Right cardiac atrium (tissue), 5 donors: ENCODE measurements at regions not wholly inside any gene's neighbourhood (a gene's known extent, or its start where the extent isn't known, plus 50 kb on each side); places are given as distances from the start of the nearest gene placed in this dataset.
"Not testable (repeated sequence)": the region's sequence is repeated elsewhere in the genome, so short reads cannot be mapped to it uniquely, and the experiment has no call there.

Experiments used
- ATAC-seq, 2 donors: fragments of 200-7000 bp; cut with Tn5 transposase; one replicate each; pipeline versions ENCODE4 v1.8.0 to v1.9.1; 2020; ENCODE audit warnings: moderate library complexity in 2 of 2, mild to moderate bottlenecking in 1 of 2
- DNase-seq, 3 donors: peaks; one replicate each; pipeline ENCODE4 v3.0.0-alpha.2; 2020
- H3K27ac ChIP-seq: one replicate; pipeline ENCODE4 v1.5.1; 2013; ENCODE audit warnings: mild to moderate bottlenecking, low read length, control low read depth, moderate library complexity
- H3K27me3 ChIP-seq: one replicate; pipeline ENCODE4 v1.6.1; 2013; ENCODE audit not compliant: control insufficient read depth, insufficient read depth
- H3K4me1 ChIP-seq: one replicate; pipeline ENCODE4 v1.6.1; 2013; ENCODE audit warnings: low read length; ENCODE audit not compliant: control insufficient read depth, insufficient read depth
- H3K4me3 ChIP-seq: one replicate; pipeline ENCODE4 v1.5.1; 2013; ENCODE audit warnings: low read length, control low read depth
- H3K9me3 ChIP-seq: one replicate; pipeline ENCODE4 v1.6.1; 2013; ENCODE audit warnings: low read length; ENCODE audit not compliant: control insufficient read depth
- WGBS: extraction: QIAGEN DNeasy Blood & Tissue Kit; methylation state at CpG from one replicate; pipeline ENCODE4 v1.1.7; 2013; 5-methylcytosine and 5-hydroxymethylcytosine counted together
- intact Hi-C, 4 donors: fragments of 100-400 bp; cut with DNase I; formaldehyde crosslinking; loops; one replicate each; pipeline versions ENCODE4 v1.11.0 to v1.14.0; 2022 to 2023
- donor health status: healthy with polysubstance abuse.
- donor health status: DM: no; HTN: yes; CAD: no.
- donor health status: DM: no; HTN: no; CAD: no.
- donor health status: DM: no; HTN: yes; CAD: no; lungs with severe emphysema.
- donor health status: DM: yes; HTN: yes; CAD: no.

DNA sequence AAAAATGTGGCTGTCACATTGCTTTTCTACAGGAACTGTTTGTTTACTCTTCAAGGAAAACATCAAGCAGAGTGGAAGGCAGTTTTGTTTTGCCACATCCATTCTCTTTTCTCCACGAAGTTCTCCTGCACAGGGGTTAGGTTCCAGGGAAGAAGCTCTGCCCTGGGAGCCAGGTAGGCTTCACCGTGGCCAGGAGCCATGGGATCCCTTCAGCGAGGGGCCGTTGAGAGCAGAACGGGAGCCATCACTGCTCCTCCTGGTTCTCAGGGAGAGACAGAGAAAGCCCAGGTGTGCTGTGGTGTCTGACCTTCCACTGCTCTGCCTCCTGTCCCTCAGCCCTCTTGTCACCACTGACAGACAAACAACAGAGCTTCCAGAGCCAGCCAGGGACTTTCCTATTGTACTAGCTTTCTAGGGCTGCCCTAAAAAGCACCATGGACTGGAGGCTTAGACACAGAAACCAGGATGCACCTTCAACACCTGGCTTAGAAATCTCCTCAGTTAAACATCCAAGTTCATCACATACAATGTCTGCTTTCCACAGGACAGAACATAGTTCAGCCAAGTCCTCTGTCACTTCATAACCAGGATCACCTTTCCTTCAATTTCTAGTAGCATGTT, 75.6 kb upstream of the SLC22A23 start:
- WGBS = 82% methylated on average over 5 of the region's 5 CpGs
- ATAC-seq = no peak
- Histone ChIP-seq H3K27me3 (no peaks in the 10 kb centered on the region), H3K9me3 (no peaks in the 10 kb centered on the region), H3K4me3 (no peak overlapping the region), H3K4me1 (no peaks in the 10 kb centered on the region), H3K27ac (no peak overlapping the region)
- no peak for DNase-seq
- intact Hi-C loops = no loop called here

GRCh38 chr6:3531481-3531880, 74.6 kb upstream of the SLC22A23 start:
- Histone ChIP-seq H3K27ac (no peak overlapping the region), H3K4me3 (no peak overlapping the region), H3K9me3 (no peaks in the 10 kb centered on the region), H3K4me1 (no peaks in the 10 kb centered on the region), H3K27me3 (no peaks in the 10 kb centered on the region)
- intact Hi-C loops = no loop called here
- WGBS = 87% methylated on average over 7 of the region's 7 CpGs
- ATAC-seq (no peak), DNase-seq (no peak)

DNA sequence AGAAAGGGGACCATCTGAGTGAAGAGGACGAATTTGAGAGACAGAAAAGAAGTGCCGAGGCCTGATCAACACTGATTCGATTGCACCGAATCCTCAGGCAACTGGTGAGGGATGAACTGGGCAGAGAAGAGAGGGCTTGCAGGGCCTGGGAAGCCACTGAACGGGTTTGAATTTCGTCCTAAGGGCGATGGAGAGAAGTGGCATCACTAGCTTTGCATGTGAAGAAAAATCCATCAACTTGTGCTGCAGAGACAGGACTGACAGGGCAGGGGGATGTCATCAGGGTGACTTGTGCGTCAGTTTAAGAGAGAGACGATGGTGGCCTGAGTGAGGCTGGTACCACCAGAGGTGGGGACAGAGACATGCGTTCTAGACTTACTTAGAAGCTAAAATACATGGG, 73.7 kb upstream of the SLC22A23 start:
- Histone ChIP-seq H3K4me1 (no peaks in the 10 kb centered on the region), H3K4me3 (no peak overlapping the region), H3K9me3 (no peaks in the 10 kb centered on the region), H3K27me3 (no peaks in the 10 kb centered on the region), H3K27ac (no peak overlapping the region)
- intact Hi-C loops = no loop called here
- ATAC-seq (no peak), DNase-seq (no peak)
- 88% methylated on average over 10 of the region's 10 CpGs for WGBS

DNA sequence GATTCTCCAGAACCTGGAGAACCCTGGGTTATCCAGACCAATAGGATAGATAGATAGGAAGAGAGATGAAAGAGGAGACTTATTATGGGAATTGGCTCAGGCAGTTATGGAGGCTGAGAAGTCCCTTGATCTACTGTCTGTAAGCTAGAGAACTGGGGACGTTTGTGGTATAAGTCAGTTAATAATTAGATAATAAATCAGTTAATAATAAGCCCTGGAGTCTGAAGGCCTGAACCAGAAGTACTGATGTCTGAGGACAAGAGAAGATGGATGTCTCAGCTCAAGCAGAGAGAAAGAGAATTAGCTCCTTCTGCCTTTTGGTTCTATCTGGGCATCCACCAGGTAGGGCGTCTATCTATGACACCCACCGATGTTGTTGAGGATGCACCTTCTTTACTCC, 72.9 kb upstream of the SLC22A23 start:
- 88% methylated on average over 3 of the region's 3 CpGs for WGBS
- no peak overlapping the region for H3K27ac ChIP-seq

DNA sequence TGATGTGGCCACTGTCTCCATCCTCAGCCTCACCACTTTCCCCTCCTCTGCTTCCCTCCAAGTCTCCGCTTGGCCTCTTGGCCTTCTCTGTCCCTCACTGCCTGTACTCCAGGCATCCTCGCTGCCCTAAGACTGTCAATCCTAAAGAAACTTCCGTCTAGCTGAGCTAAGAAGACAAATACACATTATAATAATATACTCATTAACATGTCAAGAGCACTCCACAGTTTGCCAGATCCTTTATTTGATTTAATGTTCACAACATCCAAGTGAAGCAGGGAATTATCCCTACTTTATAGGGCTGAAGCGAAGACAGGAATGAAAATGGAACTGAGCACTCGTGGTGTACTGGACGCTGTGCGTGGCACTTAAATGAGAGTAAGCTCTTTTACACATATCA, 72.4 kb upstream of the SLC22A23 start:
- 95% methylated on average over 7 of the region's 7 CpGs for WGBS
- no peak overlapping the region for H3K4me3 ChIP-seq
- no peak for ATAC-seq
- no peaks in the 10 kb centered on the region for H3K4me1 ChIP-seq
- intact Hi-C loops = no loop called here
- H3K9me3 ChIP-seq = no peaks in the 10 kb centered on the region
- no peak for DNase-seq
- H3K27ac ChIP-seq = no peak overlapping the region
- no peaks in the 10 kb centered on the region for H3K27me3 ChIP-seq

More for the DNA sequence above, 72.9 kb upstream of the SLC22A23 start:
- DNase-seq (no peak), ATAC-seq (no peak)
- no peaks in the 10 kb centered on the region for H3K9me3 ChIP-seq
- no peak overlapping the region for H3K4me3 ChIP-seq
- intact Hi-C loops = no loop called here
- no peaks in the 10 kb centered on the region for H3K4me1 ChIP-seq
- H3K27me3 ChIP-seq = no peaks in the 10 kb centered on the region

DNA sequence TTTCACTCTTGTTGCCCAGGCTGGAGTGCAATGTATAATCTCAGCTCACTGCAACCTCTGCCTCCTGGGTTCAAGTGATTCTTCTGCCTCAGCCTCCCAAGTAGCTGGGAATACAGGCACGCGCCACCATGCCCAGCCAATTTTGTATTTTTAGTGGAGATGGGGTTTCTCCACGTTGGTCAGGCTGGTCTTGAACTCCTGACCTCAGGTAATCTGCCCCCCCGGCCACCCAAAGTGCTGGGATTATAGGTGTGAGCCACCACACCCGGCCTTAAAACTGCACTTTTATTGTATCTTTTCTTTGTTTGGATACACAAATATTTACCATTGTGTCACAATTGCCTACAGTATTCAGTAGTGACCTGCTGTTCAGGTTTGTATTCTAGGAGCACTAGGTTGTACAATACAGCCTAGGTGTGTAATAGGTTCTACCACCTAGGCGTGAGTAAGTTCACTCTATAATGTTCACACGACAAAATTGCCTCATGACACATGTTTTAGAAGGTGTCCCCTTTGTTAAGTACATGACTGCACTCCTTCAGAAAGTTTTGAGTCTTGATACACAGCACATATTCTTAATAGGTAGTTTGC, 71.3 kb upstream of the SLC22A23 start:
- intact Hi-C loops, H3K27me3 ChIP-seq, DNase-seq, H3K4me3 ChIP-seq, H3K27ac ChIP-seq, H3K4me1 ChIP-seq, H3K9me3 ChIP-seq, ATAC-seq: not testable (repeated sequence)
- WGBS = 88% methylated on average over 7 of the region's 7 CpGs

DNA sequence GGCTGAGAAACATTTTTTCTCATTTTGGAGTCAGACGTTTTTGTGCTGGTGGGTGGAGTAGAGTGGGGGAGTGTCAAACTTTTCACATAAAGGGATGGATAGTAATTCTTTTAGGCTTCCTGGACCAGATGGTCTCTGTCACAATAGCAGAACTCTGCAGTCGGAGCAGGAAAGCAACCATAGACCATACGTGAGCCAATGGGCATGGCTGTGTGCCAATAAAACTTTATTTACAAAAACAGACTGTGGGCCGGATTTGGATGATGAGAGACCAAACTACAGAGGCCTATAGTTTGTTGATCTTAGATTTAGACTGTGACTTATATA, 70.8 kb upstream of the SLC22A23 start:
- WGBS = 45% methylated on average over 4 of the region's 4 CpGs
- no peak overlapping the region for H3K4me3 ChIP-seq

DNA sequence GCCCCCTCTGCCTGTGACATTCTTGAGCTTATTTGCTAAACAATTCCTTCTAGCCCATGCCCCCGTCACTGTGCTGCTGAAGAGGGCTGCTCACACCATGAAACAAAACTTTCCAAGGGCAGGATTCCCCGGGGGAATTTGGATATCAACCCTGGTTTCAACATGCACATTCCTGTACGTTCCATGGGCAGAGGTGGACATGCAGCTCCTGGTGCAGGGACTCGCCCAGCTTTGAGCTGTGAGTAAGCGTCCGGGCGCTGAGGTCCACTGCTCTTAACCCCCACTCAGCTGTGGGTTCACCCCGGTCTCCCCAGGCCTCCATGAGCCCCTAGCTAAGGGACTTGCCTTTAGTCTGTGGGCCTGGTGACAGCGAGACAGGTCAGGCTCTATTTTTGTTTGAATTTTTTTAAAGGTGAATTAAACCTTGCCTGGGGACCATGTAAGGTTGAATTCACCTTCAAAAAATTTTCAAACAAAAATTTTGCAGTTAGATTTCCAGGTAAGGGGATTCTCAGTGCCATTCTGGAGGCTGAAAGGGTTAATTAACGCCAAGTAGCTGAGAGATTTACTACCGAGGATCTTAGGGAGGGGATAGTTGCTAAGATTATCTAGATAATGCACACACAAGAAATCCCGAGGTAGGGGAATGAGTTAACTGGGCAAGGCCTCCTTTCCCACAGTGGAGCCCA, 70.3 kb upstream of the SLC22A23 start:
- ATAC-seq (no peak), DNase-seq (no peak)
- Histone ChIP-seq H3K27ac (no peak overlapping the region), H3K4me3 (no peak overlapping the region), H3K4me1 (no peaks in the 10 kb centered on the region), H3K27me3 (no peaks in the 10 kb centered on the region), H3K9me3 (no peaks in the 10 kb centered on the region)
- intact Hi-C loops = no loop called here
- 72% methylated on average over 12 of the region's 12 CpGs for WGBS

More for the DNA sequence above, 70.8 kb upstream of the SLC22A23 start:
- ATAC-seq = no peak
- intact Hi-C loops = no loop called here
- no peak for DNase-seq
- Histone ChIP-seq H3K4me1 (no peaks in the 10 kb centered on the region), H3K27ac (no peak overlapping the region), H3K27me3 (no peaks in the 10 kb centered on the region), H3K9me3 (no peaks in the 10 kb centered on the region)

GRCh38 chr6:3525915-3526314, 69.1 kb upstream of the SLC22A23 start:
- DNase-seq (no peak), ATAC-seq (no peak)
- 89% methylated on average over 6 of the region's 6 CpGs for WGBS
- H3K4me1 ChIP-seq = no peaks in the 10 kb centered on the region
- no peak overlapping the region for H3K27ac ChIP-seq
- intact Hi-C loops = no loop called here
- H3K27me3 ChIP-seq = no peaks in the 10 kb centered on the region
- no peaks in the 10 kb centered on the region for H3K9me3 ChIP-seq
- no peak overlapping the region for H3K4me3 ChIP-seq

DNA sequence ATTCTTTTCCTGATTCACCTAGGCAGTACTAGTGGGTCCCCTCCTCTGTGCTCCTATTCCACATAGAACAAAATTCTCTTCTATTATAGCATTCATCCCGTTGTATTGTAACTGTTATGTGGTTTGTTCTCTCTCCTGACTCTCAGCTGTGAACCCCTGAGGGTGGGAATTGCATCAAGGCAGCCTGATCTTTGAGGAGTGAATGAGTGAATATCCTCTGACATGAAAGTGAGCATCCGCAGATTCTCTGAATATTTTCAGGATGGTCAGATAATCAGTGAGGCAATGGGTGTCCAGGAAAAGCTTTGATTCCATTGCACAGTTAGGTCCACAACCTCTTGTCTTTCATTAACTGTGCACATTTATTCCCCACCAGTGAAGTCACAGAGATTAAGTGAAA, 67.6 kb upstream of the SLC22A23 start:
- DNase-seq (no peak), ATAC-seq (no peak)
- H3K4me1 ChIP-seq = no peaks in the 10 kb centered on the region
- H3K4me3 ChIP-seq = no peak overlapping the region
- H3K27ac ChIP-seq = no peak overlapping the region
- 77% methylated on average over 2 of the region's 2 CpGs for WGBS
- H3K27me3 ChIP-seq = no peaks in the 10 kb centered on the region
- H3K9me3 ChIP-seq = no peaks in the 10 kb centered on the region
- intact Hi-C loops = no loop called here

DNA sequence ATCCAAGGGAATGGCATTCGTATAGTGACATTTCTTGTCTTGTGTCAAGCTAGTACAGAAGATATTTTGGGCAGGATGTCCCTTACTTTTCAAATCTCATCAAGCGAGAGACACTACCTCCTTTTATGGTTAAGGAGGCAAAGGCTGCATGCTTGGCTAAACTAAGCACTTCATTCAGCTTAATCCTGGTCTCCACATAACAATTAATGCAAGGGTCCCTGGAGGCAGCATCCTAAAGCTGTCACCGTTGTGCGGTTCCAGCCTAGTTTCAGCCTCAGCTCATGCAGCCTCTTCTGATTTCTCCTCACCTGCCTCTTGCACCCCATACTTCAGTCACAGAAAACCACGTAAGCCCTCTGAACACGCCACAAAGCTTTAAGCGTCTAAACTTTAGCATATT, 67.1 kb upstream of the SLC22A23 start:
- intact Hi-C loops = no loop called here
- DNase-seq (no peak), ATAC-seq (no peak)
- Histone ChIP-seq H3K9me3 (no peaks in the 10 kb centered on the region), H3K27me3 (no peaks in the 10 kb centered on the region), H3K4me3 (no peak overlapping the region), H3K4me1 (no peaks in the 10 kb centered on the region), H3K27ac (no peak overlapping the region)
- 89% methylated on average over 7 of the region's 7 CpGs for WGBS
